ENCODE measurements at regions not wholly inside any gene's neighbourhood (a gene's known extent, or its start where the extent isn't known, plus 50 kb on each side); places are given as distances from the start of the nearest gene placed in this dataset.
"Not testable (repeated sequence)": the region's sequence is repeated elsewhere in the genome, so short reads cannot be mapped to it uniquely, and the experiment has no call there.

GRCh38 chr22:33138333-33138732 lies 80.2 kb upstream of the SYN3 start:
- DNase-seq = not testable (repeated sequence)

- DNase-seq = no peak
These were observed 72.3 kb upstream of the SYN3 start for GRCh38 chr22:33130473-33130872.

- no peak for DNase-seq
These were observed 71.4 kb upstream of the SYN3 start for GRCh38 chr22:33129621-33130020.

- no peak for DNase-seq
These were observed 68.7 kb upstream of the SYN3 start for GRCh38 chr22:33126881-33127280.

- no peak for DNase-seq
These were observed 66.3 kb upstream of the SYN3 start for GRCh38 chr22:33124471-33124870.

GRCh38 chr22:33122439-33122838 lies 64.3 kb upstream of the SYN3 start:
- DNase-seq = not testable (repeated sequence)

- no peak for DNase-seq
These were observed 60.9 kb upstream of the SYN3 start for GRCh38 chr22:33119044-33119443.

- DNase-seq = no peak
These were observed 59.6 kb upstream of the SYN3 start for GRCh38 chr22:33117821-33118220.

GRCh38 chr22:33116841-33117547 lies 58.8 kb upstream of the SYN3 start:
- no peak for DNase-seq

GRCh38 chr22:33114565-33114964 lies 56.4 kb upstream of the SYN3 start:
- no peak for DNase-seq

- DNase-seq = peak in 1 of 2 experiments; percentile 6
These were observed 54.4 kb upstream of the SYN3 start for GRCh38 chr22:33112580-33112979.

GRCh38 chr22:33111491-33111890 lies 53.3 kb upstream of the SYN3 start:
- no peak for DNase-seq

- no peak for DNase-seq
These were observed 52.5 kb upstream of the SYN3 start for GRCh38 chr22:33110562-33111163.

GRCh38 chr22:33109514-33110430 lies 51.6 kb upstream of the SYN3 start:
- no peak for DNase-seq

- no peak for DNase-seq
These were observed 49.9 kb upstream of the SYN3 start for GRCh38 chr22:33108037-33108436.
